ENCODE measurements at regions not wholly inside any gene's neighbourhood (a gene's known extent, or its start where the extent isn't known, plus 50 kb on each side); places are given as distances from the start of the nearest gene placed in this dataset.

- Histone ChIP-seq H3K4me1 (replicated peaks in 1 of 2; ENCODE audit: control insufficient read depth in 2 of 2, insufficient read depth in 2 of 2, low read length in 2 of 2) (no peaks in the 10 kb centered on the region; a peak in 1 of 5 replicates), H3K9ac (ENCODE audit: insufficient read depth in 1 of 2, low read depth in 2 of 2, low read length in 2 of 2) (no peak overlapping the region), H3K4me2 (ENCODE audit: insufficient read depth, low read length) (no peak overlapping the region), H3K9me3 (replicated peaks; ENCODE audit: control insufficient read depth, insufficient read depth, low read depth, low read length) (no peaks in the 10 kb centered on the region), H3K4me3 (no peak overlapping the region), H3K36me3 (ENCODE audit: control insufficient read depth, insufficient read depth, low read length) (no peaks in the 10 kb centered on the region), H3K9me1 (ENCODE audit: control insufficient read depth, insufficient read depth, low read length) (no peaks in the 10 kb centered on the region), H2AFZ (ENCODE audit: low read depth, low read length) (no peak overlapping the region), H4K20me1 (replicated peaks; ENCODE audit: control insufficient read depth, insufficient read depth, low read length) (no peaks in the 10 kb centered on the region), H3K79me2 (ENCODE audit: control insufficient read depth, insufficient read depth, low read length) (no peaks in the 10 kb centered on the region), H3K27me3 (ENCODE audit: control insufficient read depth in 2 of 2, insufficient read depth in 2 of 2, low read length in 2 of 2) (no peaks in the 10 kb centered on the region), H3K27ac (ENCODE audit: extremely low read depth, low read depth, low read length) (no peak overlapping the region)
- 27% methylated on average over 4 of the region's 4 CpGs for WGBS (ENCODE audit: insufficient coverage, low coverage, missing lambda C conversion rate)
- intact Hi-C loops (cut with micrococcal nuclease) (no loop called here), in situ Hi-C loops (cut with MboI) (no loop called here)
- FAIRE-seq: no peak
- ChIA-PET POLR2A (no interaction called here), CTCF (ENCODE audit: low intra/inter-chr PET ratio) (no interaction called here)
- BruUV-seq (replicated peaks): no TSS peak
- TF ChIP-seq CAMTA2 (CRISPR knock-in tag; conservative IDR thresholded peaks at IDR 0.05) (no peak), FUS (optimal IDR thresholded peaks at IDR 0.05; ENCODE audit: low read depth, low read length) (no peak), RCOR1 (IDR thresholded peaks at IDR 0.05; ENCODE audit: borderline replicate concordance in 1 of 2, low read depth in 2 of 2, low read length in 2 of 2) (no peak), MEF2A (IDR thresholded peaks at IDR 0.05; ENCODE audit: control insufficient read depth, low read depth, low read length) (no peak), CEBPB (tag; IDR thresholded peaks at IDR 0.05) (peak; percentile 76), MYC (IDR thresholded peaks at IDR 0.05; ENCODE audit: low read depth, low read length) (peak; percentile 34; the same call in 1 of the 2 replicates), MYC (CRISPR knock-in tag; IDR thresholded peaks at IDR 0.05; ENCODE audit: borderline replicate concordance, low read depth) (no peak), ATF3 (IDR thresholded peaks at IDR 0.05) (peak; percentile 72), ATF3 (CRISPR knock-in tag; conservative IDR thresholded peaks at IDR 0.05) (no peak), CEBPG (CRISPR knock-in tag; IDR thresholded peaks at IDR 0.05) (no peak), CEBPG (tag; conservative IDR thresholded peaks at IDR 0.05 in 1 of 2, IDR thresholded peaks at IDR 0.05 in 1 of 2) (peak; percentile 42 to 72; a peak in 2 of 4 replicates), ATF7 (IDR thresholded peaks at IDR 0.05) (0 out of 2 replicates have a peak, but pooled peaks have one; percentile 37)
- ATAC-seq: peak; percentile 85
- peak in 1 of 4 experiments; percentile 6 for DNase-seq (ENCODE audit: extremely low read depth in 1 of 4, low spot score in 3 of 4)
Measured at GRCh38 chr2:187075199-187075635, 226.2 kb upstream of the ZSWIM2 start.

Measured in K562 (cell line).